ENCODE measurements at regions not wholly inside any gene's neighbourhood (a gene's known extent, or its start where the extent isn't known, plus 50 kb on each side); places are given as distances from the start of the nearest gene placed in this dataset.

GRCh38 chr4:35639929-35640328 lies 604.4 kb downstream of the ARAP2 start:
- TF ChIP-seq CTCF (IDR thresholded peaks at IDR 0.05), result no peak
- no peak for TF ChIP-seq POLR2A (IDR thresholded peaks at IDR 0.05)
